ENCODE measurements at regions not wholly inside any gene's neighbourhood (a gene's known extent, or its start where the extent isn't known, plus 50 kb on each side); places are given as distances from the start of the nearest gene placed in this dataset.

DNA sequence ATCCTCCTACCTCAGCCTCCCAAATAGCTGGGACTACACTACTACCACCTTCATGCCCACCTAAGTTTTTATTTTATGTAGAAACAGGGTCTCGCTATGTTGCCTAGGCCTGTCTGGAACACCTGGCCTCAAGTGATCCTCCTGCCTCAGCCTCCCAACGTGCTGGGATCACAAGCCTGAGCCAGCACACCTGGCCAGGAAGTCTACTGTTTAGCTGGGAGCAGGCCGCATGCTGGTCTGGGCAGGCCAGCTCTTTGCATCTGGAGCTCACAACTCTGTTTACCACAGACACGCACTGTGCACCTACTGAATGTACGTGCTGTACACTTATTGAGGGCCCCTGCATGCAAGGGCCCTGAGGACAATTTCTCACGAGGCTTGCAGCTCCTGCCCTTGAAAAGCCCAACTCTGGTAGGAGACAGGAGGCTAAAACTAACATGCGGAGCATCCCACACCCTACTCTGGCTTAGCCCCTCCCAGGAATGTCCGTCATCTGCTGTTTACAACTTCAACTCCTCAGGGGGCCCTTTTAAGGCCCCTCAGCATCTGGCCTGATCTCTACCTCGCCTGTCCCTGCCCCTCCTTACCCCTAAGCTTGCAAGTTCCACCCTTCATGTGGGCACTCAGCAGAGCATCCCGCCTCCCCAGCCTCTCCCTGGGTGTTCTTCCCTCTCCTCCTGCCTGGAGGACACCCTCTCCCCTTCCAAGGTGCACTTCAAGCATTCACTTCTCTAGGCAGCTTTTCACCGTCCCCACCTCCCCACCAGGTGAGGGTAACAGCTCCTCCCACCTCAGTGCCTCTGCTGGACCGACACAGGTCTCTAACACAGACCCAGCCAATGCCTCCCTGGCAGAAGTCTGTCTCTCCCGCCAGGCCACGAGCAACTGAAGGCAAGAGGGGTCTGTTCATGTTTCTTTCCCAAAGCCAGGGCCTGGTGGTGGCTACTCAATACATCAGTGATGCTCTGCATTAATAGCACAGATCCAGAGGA is 114.2 kb upstream of the UQCRFS1 start:
- TF ChIP-seq, protein P1, sequence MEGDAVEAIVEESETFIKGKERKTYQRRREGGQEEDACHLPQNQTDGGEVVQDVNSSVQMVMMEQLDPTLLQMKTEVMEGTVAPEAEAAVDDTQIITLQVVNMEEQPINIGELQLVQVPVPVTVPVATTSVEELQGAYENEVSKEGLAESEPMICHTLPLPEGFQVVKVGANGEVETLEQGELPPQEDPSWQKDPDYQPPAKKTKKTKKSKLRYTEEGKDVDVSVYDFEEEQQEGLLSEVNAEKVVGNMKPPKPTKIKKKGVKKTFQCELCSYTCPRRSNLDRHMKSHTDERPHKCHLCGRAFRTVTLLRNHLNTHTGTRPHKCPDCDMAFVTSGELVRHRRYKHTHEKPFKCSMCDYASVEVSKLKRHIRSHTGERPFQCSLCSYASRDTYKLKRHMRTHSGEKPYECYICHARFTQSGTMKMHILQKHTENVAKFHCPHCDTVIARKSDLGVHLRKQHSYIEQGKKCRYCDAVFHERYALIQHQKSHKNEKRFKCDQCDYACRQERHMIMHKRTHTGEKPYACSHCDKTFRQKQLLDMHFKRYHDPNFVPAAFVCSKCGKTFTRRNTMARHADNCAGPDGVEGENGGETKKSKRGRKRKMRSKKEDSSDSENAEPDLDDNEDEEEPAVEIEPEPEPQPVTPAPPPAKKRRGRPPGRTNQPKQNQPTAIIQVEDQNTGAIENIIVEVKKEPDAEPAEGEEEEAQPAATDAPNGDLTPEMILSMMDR (IDR thresholded peaks at IDR 0.05) = no peak
- TF ChIP-seq ZFX (IDR thresholded peaks at IDR 0.05; ENCODE audit: borderline replicate concordance) = no peak
- H3K27ac ChIP-seq = no peak overlapping the region

DNA sequence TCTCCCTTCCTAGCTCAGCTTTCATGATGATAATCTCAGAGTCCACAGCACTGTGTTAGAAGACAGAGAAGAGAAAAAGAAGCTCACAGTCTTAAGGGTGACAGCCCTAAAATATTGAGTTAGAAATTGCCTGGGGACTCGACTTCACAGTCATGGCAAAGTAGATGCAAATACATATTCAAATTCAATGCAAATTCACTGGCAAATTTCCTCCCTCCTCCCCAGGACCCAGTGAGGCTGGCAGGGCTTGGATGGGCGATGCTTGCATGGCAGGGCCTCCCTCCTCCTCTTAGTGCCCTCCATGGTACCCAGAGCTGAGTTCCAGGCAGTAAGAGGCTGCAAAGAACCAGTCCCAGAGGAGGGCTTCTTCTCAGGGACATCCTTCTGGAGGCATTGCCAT is 115.6 kb upstream of the UQCRFS1 start:
- TF ChIP-seq, protein P1 (IDR thresholded peaks at IDR 0.05) = no peak
- no peak for TF ChIP-seq ZFX (IDR thresholded peaks at IDR 0.05; ENCODE audit: borderline replicate concordance)
- no peak overlapping the region for H3K27ac ChIP-seq

DNA sequence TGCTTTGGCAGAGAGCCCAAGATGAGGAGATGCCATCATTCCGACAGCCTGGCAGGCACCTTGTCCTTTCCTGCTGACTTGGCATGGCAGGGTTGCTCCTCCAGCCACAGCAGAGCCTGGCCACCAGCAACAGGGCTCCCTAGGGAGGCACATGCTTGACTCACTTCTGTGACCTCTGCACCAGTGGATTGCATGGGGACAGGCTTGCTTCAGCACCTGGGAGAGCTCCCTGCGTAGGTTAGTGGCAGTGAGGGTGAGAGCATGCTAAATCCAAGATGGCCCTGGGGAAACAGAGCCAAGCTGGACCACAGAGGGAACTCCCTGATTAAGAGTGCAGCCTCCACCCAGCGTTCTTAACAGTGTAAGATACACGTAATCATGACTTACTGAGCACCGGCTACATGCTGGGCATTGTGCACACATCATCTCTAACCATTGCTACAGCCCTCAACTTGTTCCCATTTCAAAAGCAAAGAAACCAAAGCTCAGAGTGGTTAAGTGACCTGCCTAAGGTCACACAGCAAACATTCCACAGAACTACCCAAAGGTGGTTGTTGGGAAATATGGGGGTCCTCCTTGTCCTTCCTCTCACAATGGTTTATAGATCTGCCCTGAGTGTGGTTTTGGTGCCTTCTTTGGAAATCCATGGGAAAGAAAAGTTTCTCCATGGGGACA is 116.6 kb upstream of the UQCRFS1 start:
- TF ChIP-seq, protein P1 (IDR thresholded peaks at IDR 0.05) = no peak
- TF ChIP-seq ZFX (IDR thresholded peaks at IDR 0.05; ENCODE audit: borderline replicate concordance) = no peak
- H3K27ac ChIP-seq = no peak overlapping the region

DNA sequence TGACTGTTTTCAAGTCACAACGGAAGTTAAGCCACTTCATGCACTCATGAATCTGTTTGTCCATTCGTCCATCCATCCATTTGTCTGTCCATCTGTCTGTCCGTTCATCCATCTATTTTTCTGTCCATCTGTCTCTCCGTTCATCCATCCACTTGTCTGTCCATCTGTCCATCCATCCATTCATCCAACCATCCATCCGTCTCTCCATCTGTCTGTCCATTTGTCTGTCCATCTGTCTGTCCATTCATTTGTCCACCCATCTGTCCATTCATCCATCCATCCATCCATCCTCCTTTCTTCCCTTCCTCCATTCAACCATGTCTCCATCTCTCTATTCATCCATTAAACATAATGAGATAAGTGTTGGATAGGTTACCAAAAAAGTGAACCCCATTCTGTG is 123.5 kb upstream of the UQCRFS1 start:
- TF ChIP-seq ZFX (IDR thresholded peaks at IDR 0.05; ENCODE audit: borderline replicate concordance) = no peak
- TF ChIP-seq, protein P1 (IDR thresholded peaks at IDR 0.05) = no peak
- H3K27ac ChIP-seq = no peak overlapping the region

DNA sequence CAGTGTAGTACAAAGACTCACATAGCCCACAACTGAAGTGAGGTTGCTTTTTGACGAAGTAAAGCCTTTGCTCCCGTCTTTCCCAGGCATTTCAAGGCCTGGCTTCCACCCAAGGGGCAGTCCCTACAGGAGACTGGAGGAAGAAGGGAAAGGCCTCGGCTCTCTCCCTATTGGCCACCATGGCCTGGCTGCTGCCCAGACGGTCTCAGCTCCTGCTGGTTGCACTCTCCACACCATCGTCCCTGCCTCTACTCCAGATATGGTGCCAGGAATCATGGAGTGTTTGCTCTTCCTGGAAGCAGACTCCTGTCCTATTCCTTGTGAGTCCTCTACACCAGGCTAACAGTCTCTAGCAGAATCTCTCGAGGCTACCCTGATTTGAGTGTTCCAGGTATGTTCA is 124.1 kb upstream of the UQCRFS1 start:
- no peak for TF ChIP-seq ZFX (IDR thresholded peaks at IDR 0.05; ENCODE audit: borderline replicate concordance)
- TF ChIP-seq, protein P1 (IDR thresholded peaks at IDR 0.05) = no peak
- H3K27ac ChIP-seq = no peak overlapping the region

DNA sequence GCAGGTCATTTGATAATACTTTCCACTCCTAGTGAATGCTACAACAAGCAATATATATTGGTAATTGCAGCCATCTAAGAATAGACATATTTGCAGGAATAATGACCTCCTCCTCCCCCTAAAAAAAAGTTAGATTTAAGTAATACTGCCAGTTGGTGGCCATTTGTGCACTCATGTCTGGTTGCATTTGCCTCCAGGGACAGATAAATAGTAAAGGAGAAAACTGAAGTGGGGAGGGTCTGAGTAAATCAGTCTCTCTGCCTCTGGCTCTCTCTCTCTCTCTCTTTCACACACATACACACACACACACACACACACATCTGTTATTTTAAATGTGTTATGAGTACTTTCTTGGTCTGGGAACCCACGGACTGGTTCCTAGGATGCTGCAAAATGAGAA is 125.5 kb upstream of the UQCRFS1 start:
- no peak for TF ChIP-seq ZFX (IDR thresholded peaks at IDR 0.05; ENCODE audit: borderline replicate concordance)
- TF ChIP-seq, protein P1 (IDR thresholded peaks at IDR 0.05) = no peak
- no peak overlapping the region for H3K27ac ChIP-seq

DNA sequence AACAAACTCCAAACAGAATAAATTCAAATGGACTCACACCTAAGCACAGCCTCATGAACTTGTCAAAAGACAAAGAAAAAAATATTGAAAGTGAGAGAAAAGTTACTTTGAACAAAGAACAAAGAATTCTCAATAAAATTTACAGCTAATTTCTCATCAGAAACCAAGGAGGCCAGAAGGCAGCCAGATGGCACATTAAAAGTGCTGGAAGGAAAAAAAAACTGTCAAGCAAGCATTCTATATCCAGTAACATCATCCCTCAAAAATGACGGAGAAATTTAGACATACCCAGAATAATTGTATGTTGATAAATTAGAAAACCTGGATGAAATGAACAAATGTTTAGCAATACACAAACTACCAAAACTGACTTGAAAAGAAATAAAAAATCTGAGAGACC is 129.8 kb upstream of the UQCRFS1 start:
- H3K27ac ChIP-seq = no peak overlapping the region
- TF ChIP-seq ZFX (IDR thresholded peaks at IDR 0.05; ENCODE audit: borderline replicate concordance) = no peak
- TF ChIP-seq, protein P1 (IDR thresholded peaks at IDR 0.05) = no peak

All from 22Rv1 (cell line).